Peyer's patch (tissue), 4 donors: ENCODE measurements at regions not wholly inside any gene's neighbourhood (a gene's known extent, or its start where the extent isn't known, plus 50 kb on each side); places are given as distances from the start of the nearest gene placed in this dataset.

Experiments used
- POLR2A ChIP-seq, 2 donors: fragments of 450-650 bp; IDR thresholded peaks; one replicate each; pipeline ENCODE4 v1.5.1; 2017; ENCODE audit warnings: antibody characterized with exemption in 2 of 2, mild to moderate bottlenecking in 2 of 2, moderate library complexity in 2 of 2
- TF ChIP-seq, protein P1 (sequence below), 6 experiments: fragments of 450-650 bp in 4 of 6; fragments of 200-600 bp in 2 of 6; sonication (generic) in 1 of 6; IDR thresholded peaks; one replicate each; pipeline ENCODE4 v1.5.1; 2017 to 2019; ENCODE audit warnings: antibody characterized with exemption in 6 of 6, mild to moderate bottlenecking in 3 of 6, moderate library complexity in 1 of 6

DNA sequence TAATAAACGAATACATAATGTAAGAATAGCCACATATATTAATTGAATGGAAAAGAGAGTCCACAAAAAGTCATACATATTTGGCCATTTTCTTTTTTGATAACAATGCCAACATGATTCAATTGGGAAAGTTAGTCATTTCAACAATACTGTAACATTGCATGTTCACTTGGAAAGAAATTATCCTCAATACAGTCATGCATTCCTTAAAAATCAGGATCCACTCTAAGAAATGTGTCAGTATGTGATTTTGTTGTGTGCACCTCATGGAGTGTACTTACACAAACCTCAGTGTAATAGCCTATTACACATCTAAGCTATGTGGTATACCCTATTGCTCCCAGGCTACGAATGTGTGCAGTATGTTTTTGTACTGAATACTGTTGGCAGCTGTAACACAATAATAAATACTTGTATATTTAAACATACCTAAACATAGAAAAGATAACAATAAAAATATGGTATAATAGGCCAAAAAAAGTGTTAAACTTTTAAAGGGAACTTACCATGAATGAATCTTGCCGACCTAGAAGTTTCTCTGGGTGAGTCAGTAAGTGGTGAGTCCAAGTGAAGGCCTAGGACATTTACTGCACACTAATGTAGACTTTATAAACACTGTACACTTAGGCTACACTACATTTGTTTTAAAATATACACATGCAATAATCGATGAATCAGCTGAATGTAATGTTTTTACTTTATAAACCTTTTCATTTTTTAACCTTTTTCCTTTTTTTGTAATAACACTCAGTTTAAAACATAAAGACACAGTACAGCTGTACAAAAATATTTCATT lies 806.8 kb downstream of the PCDH18 start:
- TF ChIP-seq, protein P1, sequence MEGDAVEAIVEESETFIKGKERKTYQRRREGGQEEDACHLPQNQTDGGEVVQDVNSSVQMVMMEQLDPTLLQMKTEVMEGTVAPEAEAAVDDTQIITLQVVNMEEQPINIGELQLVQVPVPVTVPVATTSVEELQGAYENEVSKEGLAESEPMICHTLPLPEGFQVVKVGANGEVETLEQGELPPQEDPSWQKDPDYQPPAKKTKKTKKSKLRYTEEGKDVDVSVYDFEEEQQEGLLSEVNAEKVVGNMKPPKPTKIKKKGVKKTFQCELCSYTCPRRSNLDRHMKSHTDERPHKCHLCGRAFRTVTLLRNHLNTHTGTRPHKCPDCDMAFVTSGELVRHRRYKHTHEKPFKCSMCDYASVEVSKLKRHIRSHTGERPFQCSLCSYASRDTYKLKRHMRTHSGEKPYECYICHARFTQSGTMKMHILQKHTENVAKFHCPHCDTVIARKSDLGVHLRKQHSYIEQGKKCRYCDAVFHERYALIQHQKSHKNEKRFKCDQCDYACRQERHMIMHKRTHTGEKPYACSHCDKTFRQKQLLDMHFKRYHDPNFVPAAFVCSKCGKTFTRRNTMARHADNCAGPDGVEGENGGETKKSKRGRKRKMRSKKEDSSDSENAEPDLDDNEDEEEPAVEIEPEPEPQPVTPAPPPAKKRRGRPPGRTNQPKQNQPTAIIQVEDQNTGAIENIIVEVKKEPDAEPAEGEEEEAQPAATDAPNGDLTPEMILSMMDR (IDR thresholded peaks at IDR 0.05): no peak
- no peak for TF ChIP-seq POLR2A (IDR thresholded peaks at IDR 0.05)
